Liver (tissue), 8 donors: ENCODE measurements at regions not wholly inside any gene's neighbourhood (a gene's known extent, or its start where the extent isn't known, plus 50 kb on each side); places are given as distances from the start of the nearest gene placed in this dataset.

Experiments
- DNase-seq: peaks from one replicate; pipeline ENCODE4 v3.0.0-alpha.2; 2017; ENCODE audit warnings: low spot score
- H3K27ac ChIP-seq, 2 donors: one replicate each; pipeline ENCODE4 v1.7.0; 2013; ENCODE audit warnings: inconsistent platforms in 2 of 2, low read length in 2 of 2, control low read depth in 1 of 2, low read depth in 1 of 2, mild to moderate bottlenecking in 1 of 2
- H3K27me3 ChIP-seq, 4 donors: one replicate each; pipeline versions ENCODE4 v1.6.1 to v1.7.0; 2013; ENCODE audit warnings: low read length in 3 of 4, inconsistent platforms in 1 of 4, mild to moderate bottlenecking in 1 of 4, moderate library complexity in 1 of 4; ENCODE audit not compliant: control insufficient read depth in 4 of 4, insufficient read depth in 4 of 4
- H3K36me3 ChIP-seq, 4 donors: one replicate each; pipeline versions ENCODE4 v1.6.1 to v1.7.0; 2013; ENCODE audit warnings: low read length in 3 of 4, mild to moderate bottlenecking in 3 of 4, low read depth in 1 of 4, moderate library complexity in 1 of 4; ENCODE audit not compliant: control insufficient read depth in 4 of 4, insufficient read depth in 3 of 4
- H3K4me1 ChIP-seq, 4 donors: one replicate each; pipeline versions ENCODE4 v1.6.1 to v1.7.0; 2013; ENCODE audit warnings: low read length in 3 of 4, mild to moderate bottlenecking in 3 of 4, moderate library complexity in 1 of 4; ENCODE audit not compliant: control insufficient read depth in 4 of 4, insufficient read depth in 4 of 4
- H3K4me3 ChIP-seq, 3 donors: one replicate each; pipeline versions ENCODE4 v1.6.1 to v1.7.0; 2013; ENCODE audit warnings: low read length in 3 of 3, control low read depth in 1 of 3, low read depth in 1 of 3, mild to moderate bottlenecking in 1 of 3
- H3K9ac ChIP-seq, 2 donors: one replicate each; pipeline ENCODE4 v1.7.0; 2013; ENCODE audit warnings: low read length in 2 of 2, mild to moderate bottlenecking in 2 of 2, moderate library complexity in 2 of 2, control low read depth in 1 of 2, low read depth in 1 of 2
- H3K9me3 ChIP-seq, 4 donors: one replicate each; pipeline versions ENCODE4 v1.6.1 to v1.7.0; 2013; ENCODE audit warnings: low read length in 3 of 4; ENCODE audit not compliant: control insufficient read depth in 4 of 4
- ATF3 ChIP-seq: IDR thresholded peaks from 2 replicates; pipeline ENCODE4 v1.6.1; 2016; ENCODE audit warnings: antibody characterized with exemption
- CTCF ChIP-seq: fragments of 150-350 bp; IDR thresholded peaks from 2 replicates; pipeline ENCODE4 v1.5.1; 2017; ENCODE audit warnings: improper control_type of control experiment, low read depth, low read length; ENCODE audit not compliant: missing input control
- EGR1 ChIP-seq, 2 donors: IDR thresholded peaks; 2 replicates each; pipeline ENCODE4 v1.6.1; 2016 to 2018; ENCODE audit warnings: antibody characterized with exemption in 2 of 2, low read depth in 2 of 2
- FOXA1 ChIP-seq: IDR thresholded peaks from 2 replicates; pipeline ENCODE4 v1.6.1; 2016; ENCODE audit warnings: antibody characterized with exemption
- GABPA ChIP-seq, 2 donors: IDR thresholded peaks in 1 of 2; conservative IDR thresholded peaks in 1 of 2; 2 replicates each; pipeline ENCODE4 v1.6.1; 2016; ENCODE audit warnings: antibody characterized with exemption in 2 of 2, mild to moderate bottlenecking in 1 of 2, moderate library complexity in 1 of 2
- HNF4A ChIP-seq, 2 donors: conservative IDR thresholded peaks; 2 replicates each; pipeline ENCODE4 v1.6.1; 2016; ENCODE audit warnings: antibody characterized with exemption in 2 of 2, mild to moderate bottlenecking in 2 of 2
- HNF4G ChIP-seq: IDR thresholded peaks from 2 replicates; pipeline ENCODE4 v1.6.1; 2016; ENCODE audit warnings: antibody characterized with exemption
- JUND ChIP-seq, 2 donors: IDR thresholded peaks; 2 replicates each; pipeline ENCODE4 v1.6.1; 2016; ENCODE audit warnings: antibody characterized with exemption in 2 of 2
- MAX ChIP-seq: IDR thresholded peaks from 2 replicates; pipeline ENCODE4 v1.6.1; 2016; ENCODE audit warnings: antibody characterized with exemption
- NR2F2 ChIP-seq: IDR thresholded peaks from 2 replicates; pipeline ENCODE4 v1.6.1; 2016; ENCODE audit warnings: antibody characterized with exemption
- RAD21 ChIP-seq, 2 donors: IDR thresholded peaks; 2 replicates each; pipeline ENCODE4 v1.6.1; 2016; ENCODE audit warnings: antibody characterized with exemption in 2 of 2, mild to moderate bottlenecking in 2 of 2
- REST ChIP-seq: IDR thresholded peaks from 2 replicates; pipeline ENCODE4 v1.6.1; 2016; ENCODE audit warnings: antibody characterized with exemption, mild to moderate bottlenecking
- RXRA ChIP-seq, 2 donors: IDR thresholded peaks; 2 replicates each; pipeline ENCODE4 v1.6.1; 2017 to 2018; ENCODE audit warnings: antibody characterized with exemption in 2 of 2, mild to moderate bottlenecking in 1 of 2
- SP1 ChIP-seq: IDR thresholded peaks from 2 replicates; pipeline ENCODE4 v1.6.1; 2018; ENCODE audit warnings: antibody characterized with exemption, mild to moderate bottlenecking
- TAF1 ChIP-seq: conservative IDR thresholded peaks from 2 replicates; pipeline ENCODE4 v1.6.1; 2016; ENCODE audit warnings: antibody characterized with exemption, mild to moderate bottlenecking
- YY1 ChIP-seq: IDR thresholded peaks from 2 replicates; pipeline ENCODE4 v1.6.1; 2016; ENCODE audit warnings: antibody characterized with exemption, mild to moderate bottlenecking
- ZBTB33 ChIP-seq: IDR thresholded peaks from 2 replicates; pipeline ENCODE4 v1.6.1; 2016; ENCODE audit warnings: antibody characterized with exemption
- WGBS: extraction: QIAGEN DNeasy Blood & Tissue Kit; methylation state at CpG from one replicate; pipeline ENCODE4 v1.1.7; 2013; 5-methylcytosine and 5-hydroxymethylcytosine counted together
- donor health status: healthy.
- donor health status: healthy.
- donor health status: healthy.
- donor health status: healthy.
- donor health status: healthy.

- Histone ChIP-seq H3K9me3 (peaks cover 0 to 2% (median 0%) of the 10 kb centered on the region in 4 donors), H3K27ac (peak overlapping the region in 1 of 2 donors; percentile 51), H3K9ac (no peak overlapping the region), H3K27me3 (no peaks in the 10 kb centered on the region), H3K4me3 (no peak overlapping the region), H3K4me1 (peaks cover 0 to 3% (median 0%) of the 10 kb centered on the region in 4 donors), H3K36me3 (no peaks in the 10 kb centered on the region)
- 76% methylated on average over 9 of the region's 9 CpGs for WGBS
- no peak for DNase-seq
- TF ChIP-seq TAF1: no peak
- no peak for TF ChIP-seq JUND (IDR thresholded peaks at IDR 0.05)
- no peak for TF ChIP-seq CTCF
- TF ChIP-seq EGR1 (IDR thresholded peaks at IDR 0.05; ENCODE audit: low read depth in 2 of 2): no peak
- TF ChIP-seq GABPA (IDR thresholded peaks at IDR 0.05 in 1 of 2, conservative IDR thresholded peaks at IDR 0.05 in 1 of 2): no peak
- no peak for TF ChIP-seq MAX
- TF ChIP-seq SP1: no peak
- TF ChIP-seq YY1: no peak
- TF ChIP-seq ZBTB33: no peak
- TF ChIP-seq ATF3: no peak
- TF ChIP-seq RAD21 (IDR thresholded peaks at IDR 0.05): no peak
- no peak for TF ChIP-seq FOXA1
- no peak for TF ChIP-seq HNF4G
These were observed 150.6 kb upstream of the AGAP1 start for GRCh38 chr2:235343156-235343774.

- TF ChIP-seq RXRA (IDR thresholded peaks at IDR 0.05): no peak
- TF ChIP-seq ATF3: no peak
- TF ChIP-seq FOXA1: no peak
- no peak for TF ChIP-seq CTCF
- no peak for TF ChIP-seq YY1
- TF ChIP-seq NR2F2: no peak
- TF ChIP-seq REST: no peak
- TF ChIP-seq ZBTB33: no peak
- no peak for TF ChIP-seq HNF4A (conservative IDR thresholded peaks at IDR 0.05)
- no peak for TF ChIP-seq GABPA (IDR thresholded peaks at IDR 0.05 in 1 of 2, conservative IDR thresholded peaks at IDR 0.05 in 1 of 2)
- TF ChIP-seq MAX: no peak
- no peak for TF ChIP-seq TAF1
- TF ChIP-seq EGR1 (IDR thresholded peaks at IDR 0.05; ENCODE audit: low read depth in 2 of 2): no peak
- TF ChIP-seq HNF4G: no peak
- TF ChIP-seq SP1: no peak
- Histone ChIP-seq H3K27me3 (no peaks in the 10 kb centered on the region), H3K27ac (no peak overlapping the region), H3K36me3 (no peaks in the 10 kb centered on the region), H3K4me3 (no peak overlapping the region), H3K9me3 (peaks cover 0 to 2% (median 0%) of the 10 kb centered on the region in 4 donors), H3K4me1 (peaks cover 0 to 3% (median 0%) of the 10 kb centered on the region in 4 donors), H3K9ac (no peak overlapping the region)
- no peak for DNase-seq
- WGBS: 70% methylated on average over 10 of the region's 10 CpGs
These were observed 150.0 kb upstream of the AGAP1 start for GRCh38 chr2:235343869-235344268.
